ENCODE measurements at regions not wholly inside any gene's neighbourhood (a gene's known extent, or its start where the extent isn't known, plus 50 kb on each side); places are given as distances from the start of the nearest gene placed in this dataset.

GRCh38 chr7:130965515-130965914 lies 231.5 kb upstream of the KLF14 start:
- TF ChIP-seq CTCF (IDR thresholded peaks at IDR 0.05): no peak
- TF ChIP-seq POLR2AphosphoS5 (IDR thresholded peaks at IDR 0.05): no peak
- no peak for TF ChIP-seq EP300 (IDR thresholded peaks at IDR 0.05)

All from upper lobe of left lung (tissue), 4 donors.